ENCODE measurements at regions not wholly inside any gene's neighbourhood (a gene's known extent, or its start where the extent isn't known, plus 50 kb on each side); places are given as distances from the start of the nearest gene placed in this dataset.

DNA sequence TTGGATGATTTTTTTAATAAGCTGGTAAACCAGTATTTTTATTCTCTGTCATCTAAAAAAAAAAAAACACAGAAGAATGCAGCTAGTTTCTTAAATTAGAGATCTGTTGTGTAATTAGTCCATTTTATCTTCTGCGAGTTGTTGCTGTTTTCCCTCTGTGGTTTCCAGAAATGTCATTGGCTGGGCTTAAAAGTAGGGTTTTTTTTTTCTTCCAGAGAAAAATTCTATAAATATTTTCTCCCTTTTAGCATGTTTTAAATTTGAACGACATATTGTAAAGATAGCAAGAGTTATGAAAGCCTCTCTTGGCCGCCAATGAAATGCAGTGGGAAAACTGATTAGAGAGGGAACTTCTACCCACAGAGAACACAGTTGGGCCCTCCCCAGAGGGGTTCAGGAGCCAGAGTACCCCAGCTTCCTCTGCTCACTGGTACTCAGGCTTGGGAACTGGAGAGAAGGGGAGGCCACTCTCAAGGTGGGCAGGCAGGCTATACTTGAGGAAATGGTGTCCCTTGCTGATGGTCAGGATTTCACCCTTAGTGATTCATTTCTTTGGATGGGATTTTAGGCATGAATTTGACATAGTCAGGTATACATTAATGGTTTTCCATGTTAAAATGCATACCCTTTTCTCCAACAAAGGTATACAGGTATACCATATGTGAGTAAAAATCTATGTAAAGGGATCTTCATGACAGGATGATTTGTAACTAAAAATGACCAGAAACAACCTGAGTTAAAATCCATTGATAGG is 166.1 kb downstream of the BCOR start:
- H3K4me2 ChIP-seq (ENCODE audit: low read length), result no peak overlapping the region
- no peak overlapping the region for H3K27ac ChIP-seq (ENCODE audit: low read length)
- H4K20me1 ChIP-seq (ENCODE audit: insufficient read depth), result no peaks in the 10 kb centered on the region
- H3F3A ChIP-seq (ENCODE audit: insufficient read depth, low read length, poor library complexity, severe bottlenecking), result no peaks in the 10 kb centered on the region
- no peak overlapping the region for H3K4me3 ChIP-seq (ENCODE audit: low read length)
- no peaks in the 10 kb centered on the region for H3K79me2 ChIP-seq (replicated peaks; ENCODE audit: insufficient read depth, low read length)
- no peak for TF ChIP-seq EZH2 (IDR thresholded peaks at IDR 0.05; ENCODE audit: borderline replicate concordance, insufficient read depth, low read length, poor library complexity, severe bottlenecking)
- TF ChIP-seq CTCF (IDR thresholded peaks at IDR 0.05; ENCODE audit: poor library complexity, severe bottlenecking), result no peak
- no peak for TF ChIP-seq SMC3 (conservative IDR thresholded peaks at IDR 0.05; ENCODE audit: poor library complexity)
- TF ChIP-seq EP300 (conservative IDR thresholded peaks at IDR 0.05; ENCODE audit: poor library complexity, severe bottlenecking), result no peak
- TF ChIP-seq MXI1 (conservative IDR thresholded peaks at IDR 0.05; ENCODE audit: poor library complexity, severe bottlenecking), result no peak
- TF ChIP-seq POLR2AphosphoS5 (IDR thresholded peaks at IDR 0.05), result no peak
- no peak for TF ChIP-seq TAF1 (IDR thresholded peaks at IDR 0.05; ENCODE audit: low read depth)
- TF ChIP-seq REST (IDR thresholded peaks at IDR 0.05; ENCODE audit: borderline replicate concordance), result no peak
- TF ChIP-seq RAD21 (conservative IDR thresholded peaks at IDR 0.05), result no peak
- no peaks in the 10 kb centered on the region for H3K27me3 ChIP-seq (ENCODE audit: insufficient read depth, low read depth, low read length)
- H3K9me3 ChIP-seq (ENCODE audit: low read length), result no peaks in the 10 kb centered on the region
- no peaks in the 10 kb centered on the region for H3K9me2 ChIP-seq (ENCODE audit: insufficient read depth, low read length)
- no peaks in the 10 kb centered on the region for H3K36me3 ChIP-seq (ENCODE audit: insufficient read depth, low read length)
- H2AFZ ChIP-seq (ENCODE audit: low read depth, low read length), result no peak overlapping the region
- no peak overlapping the region for H3K9ac ChIP-seq (ENCODE audit: low read length)

GRCh38 chrX:39935411-39936064 is 162.2 kb downstream of the BCOR start:
- Histone ChIP-seq H3K9me3 (ENCODE audit: low read length) (no peaks in the 10 kb centered on the region), H3K4me2 (ENCODE audit: low read length) (no peak overlapping the region), H4K20me1 (ENCODE audit: insufficient read depth) (no peaks in the 10 kb centered on the region), H3K27ac (ENCODE audit: low read length) (no peak overlapping the region), H3K79me2 (replicated peaks; ENCODE audit: insufficient read depth, low read length) (no peaks in the 10 kb centered on the region), H3K36me3 (ENCODE audit: insufficient read depth, low read length) (no peaks in the 10 kb centered on the region), H3F3A (ENCODE audit: insufficient read depth, low read length, poor library complexity, severe bottlenecking) (no peaks in the 10 kb centered on the region), H3K27me3 (ENCODE audit: insufficient read depth, low read depth, low read length) (no peaks in the 10 kb centered on the region), H3K9ac (ENCODE audit: low read length) (no peak overlapping the region), H2AFZ (ENCODE audit: low read depth, low read length) (no peak overlapping the region), H3K4me3 (ENCODE audit: low read length) (no peak overlapping the region), H3K9me2 (ENCODE audit: insufficient read depth, low read length) (no peaks in the 10 kb centered on the region)
- TF ChIP-seq TAF1 (IDR thresholded peaks at IDR 0.05; ENCODE audit: low read depth) (no peak), SMC3 (conservative IDR thresholded peaks at IDR 0.05; ENCODE audit: poor library complexity) (no peak), MXI1 (conservative IDR thresholded peaks at IDR 0.05; ENCODE audit: poor library complexity, severe bottlenecking) (no peak), EP300 (conservative IDR thresholded peaks at IDR 0.05; ENCODE audit: poor library complexity, severe bottlenecking) (no peak), POLR2AphosphoS5 (IDR thresholded peaks at IDR 0.05) (no peak), RAD21 (conservative IDR thresholded peaks at IDR 0.05) (no peak), EZH2 (IDR thresholded peaks at IDR 0.05; ENCODE audit: borderline replicate concordance, insufficient read depth, low read length, poor library complexity, severe bottlenecking) (no peak), CTCF (IDR thresholded peaks at IDR 0.05; ENCODE audit: poor library complexity, severe bottlenecking) (no peak), REST (IDR thresholded peaks at IDR 0.05; ENCODE audit: borderline replicate concordance) (no peak)
